AG04449 (cell line): ENCODE measurements at regions not wholly inside any gene's neighbourhood (a gene's known extent, or its start where the extent isn't known, plus 50 kb on each side); places are given as distances from the start of the nearest gene placed in this dataset.

Experiments used
- CTCF ChIA-PET: fragments of 350-600 bp; formaldehyde crosslinking; extraction: SDS; loops from one replicate; lab custom pipeline; 2021; ENCODE audit warnings: antibody characterized with exemption; lab: Yijun Ruan, JAX
- POLR2A ChIA-PET: fragments of 400-600, 350-600 bp; formaldehyde crosslinking; extraction: SDS; loops from one replicate; lab custom pipeline; 2020; ENCODE audit warnings: antibody characterized with exemption, inconsistent platforms; lab: Yijun Ruan, JAX
- DNase-seq: peaks from one replicate; pipeline ENCODE4 v3.0.0-alpha.2; 2010; ENCODE audit warnings: low read depth, low spot score
- H3K4me3 ChIP-seq: 2 replicates; pipeline ENCODE4 v1.5.1; 2011; ENCODE audit warnings: low read depth, mild to moderate bottlenecking, control low read depth, low read length
- CTCF ChIP-seq: IDR thresholded peaks from one replicate; pipeline ENCODE4 v1.5.1; 2011; ENCODE audit warnings: mild to moderate bottlenecking, moderate library complexity, low read length, control low read depth, inconsistent platforms; ENCODE audit not compliant: insufficient read depth; ENCODE audit errors: missing control alignments

GRCh38 chr1:57752843-57753242, 329.0 kb upstream of the DAB1 start:
- ChIA-PET CTCF (no interaction called here), POLR2A (no interaction called here)
- no peak overlapping the region for H3K4me3 ChIP-seq
- no peak for DNase-seq
- TF ChIP-seq CTCF, result no peak

- TF ChIP-seq CTCF, result no peak
- POLR2A ChIA-PET, result no interaction called here
- CTCF ChIA-PET, result no interaction called here
- DNase-seq, result no peak
- H3K4me3 ChIP-seq, result no peak overlapping the region
These were observed 324.9 kb upstream of the DAB1 start for GRCh38 chr1:57748719-57749118.

GRCh38 chr1:57747818-57748217, 324.0 kb upstream of the DAB1 start:
- CTCF ChIA-PET, result no interaction called here
- POLR2A ChIA-PET, result no interaction called here
- no peak overlapping the region for H3K4me3 ChIP-seq
- DNase-seq, result no peak
- no peak for TF ChIP-seq CTCF

- POLR2A ChIA-PET, result no interaction called here
- DNase-seq, result no peak
- no peak for TF ChIP-seq CTCF
- no peak overlapping the region for H3K4me3 ChIP-seq
- CTCF ChIA-PET, result no interaction called here
These were observed 317.7 kb upstream of the DAB1 start for GRCh38 chr1:57741521-57741920.

- no peak for DNase-seq
- POLR2A ChIA-PET, result no interaction called here
- no peak overlapping the region for H3K4me3 ChIP-seq
- no peak for TF ChIP-seq CTCF
- CTCF ChIA-PET, result no interaction called here
These were observed 313.1 kb upstream of the DAB1 start for GRCh38 chr1:57736940-57737339.

GRCh38 chr1:57729181-57729580, 305.3 kb upstream of the DAB1 start:
- no peak overlapping the region for H3K4me3 ChIP-seq
- DNase-seq, result no peak
- ChIA-PET POLR2A (no interaction called here), CTCF (no interaction called here)
- TF ChIP-seq CTCF, result no peak
